Muscle of leg (tissue), 3 donors: ENCODE measurements at regions not wholly inside any gene's neighbourhood (a gene's known extent, or its start where the extent isn't known, plus 50 kb on each side); places are given as distances from the start of the nearest gene placed in this dataset.
"Not testable (repeated sequence)": the region's sequence is repeated elsewhere in the genome, so short reads cannot be mapped to it uniquely, and the experiment has no call there.

Source experiments
- DNase-seq: peaks from one replicate; pipeline ENCODE4 v3.0.0; 2013
- H3K27ac ChIP-seq: one replicate; pipeline ENCODE4 v1.5.1; 2013; ENCODE audit warnings: mild to moderate bottlenecking, low read length, control low read depth
- H3K27me3 ChIP-seq: one replicate; pipeline ENCODE4 v1.6.1; 2013; ENCODE audit warnings: low read length; ENCODE audit not compliant: control insufficient read depth, insufficient read depth
- H3K36me3 ChIP-seq: one replicate; pipeline ENCODE4 v1.6.1; 2013; ENCODE audit warnings: low read length; ENCODE audit not compliant: control insufficient read depth, insufficient read depth
- H3K4me1 ChIP-seq: one replicate; pipeline ENCODE4 v1.6.1; 2013; ENCODE audit warnings: low read length; ENCODE audit not compliant: control insufficient read depth, insufficient read depth
- H3K4me3 ChIP-seq: one replicate; pipeline ENCODE4 v1.5.1; 2013; ENCODE audit warnings: low read length, control low read depth
- H3K9me3 ChIP-seq: replicated peaks from 2 replicates; pipeline ENCODE4 v1.6.1; 2013; ENCODE audit warnings: low read depth, low read length; ENCODE audit not compliant: control insufficient read depth
- WGBS: methylation state at CpG from one replicate; pipeline ENCODE4 v1.1.5; 2013; ENCODE audit warnings: missing lambda C conversion rate; ENCODE audit not compliant: insufficient coverage; 5-methylcytosine and 5-hydroxymethylcytosine counted together

GRCh38 chr4:64899030-64899429 is 489.8 kb upstream of the TECRL start:
- no CpG with 5 or more reads among the region's 2 CpGs for WGBS

GRCh38 chr4:64897683-64898082 is 488.4 kb upstream of the TECRL start:
- no peak for DNase-seq
- WGBS: no CpG with 5 or more reads among the region's 4 CpGs

More at GRCh38 chr4:64899030-64899429, 489.8 kb upstream of the TECRL start:
- not testable (repeated sequence) for H3K27me3 ChIP-seq, H3K9me3 ChIP-seq, DNase-seq, H3K4me1 ChIP-seq, H3K4me3 ChIP-seq, H3K36me3 ChIP-seq, H3K27ac ChIP-seq

GRCh38 chr4:64895031-64895430 is 485.8 kb upstream of the TECRL start:
- no peaks in the 10 kb centered on the region for H3K4me1 ChIP-seq
- H3K36me3 ChIP-seq: no peaks in the 10 kb centered on the region
- no peak overlapping the region for H3K4me3 ChIP-seq
- H3K27me3 ChIP-seq: no peaks in the 10 kb centered on the region
- no peak overlapping the region for H3K27ac ChIP-seq
- H3K9me3 ChIP-seq: no peaks in the 10 kb centered on the region
- DNase-seq: no peak

More at GRCh38 chr4:64897683-64898082, 488.4 kb upstream of the TECRL start:
- no peak overlapping the region for H3K27ac ChIP-seq
- H3K4me3 ChIP-seq: no peak overlapping the region
- no peaks in the 10 kb centered on the region for H3K27me3 ChIP-seq
- H3K4me1 ChIP-seq: no peaks in the 10 kb centered on the region
- no peaks in the 10 kb centered on the region for H3K36me3 ChIP-seq
- no peaks in the 10 kb centered on the region for H3K9me3 ChIP-seq

- H3K27ac ChIP-seq: no peak overlapping the region
- H3K36me3 ChIP-seq: no peaks in the 10 kb centered on the region
- 0% methylated on average over 1 of the region's 5 CpGs for WGBS
- H3K9me3 ChIP-seq: no peaks in the 10 kb centered on the region
- peak; percentile 5 for DNase-seq
- no peaks in the 10 kb centered on the region for H3K27me3 ChIP-seq
- no peak overlapping the region for H3K4me3 ChIP-seq
- no peaks in the 10 kb centered on the region for H3K4me1 ChIP-seq
These were observed 484.0 kb upstream of the TECRL start for GRCh38 chr4:64893205-64893604.

- peak; percentile 26 for DNase-seq
- no peak overlapping the region for H3K4me3 ChIP-seq
- H3K4me1 ChIP-seq: no peaks in the 10 kb centered on the region
- H3K27ac ChIP-seq: no peak overlapping the region
- 29% methylated on average over 1 of the region's 5 CpGs for WGBS
- no peaks in the 10 kb centered on the region for H3K27me3 ChIP-seq
- no peaks in the 10 kb centered on the region for H3K9me3 ChIP-seq
- H3K36me3 ChIP-seq: no peaks in the 10 kb centered on the region
These were observed 480.8 kb upstream of the TECRL start for GRCh38 chr4:64889906-64890610.

GRCh38 chr4:64883087-64883807 is 474.0 kb upstream of the TECRL start:
- H3K36me3 ChIP-seq: no peaks in the 10 kb centered on the region
- H3K9me3 ChIP-seq: no peaks in the 10 kb centered on the region
- H3K4me3 ChIP-seq: no peak overlapping the region
- 100% methylated on average over 1 of the region's 5 CpGs for WGBS
- no peak for DNase-seq
- H3K4me1 ChIP-seq: no peaks in the 10 kb centered on the region
- no peaks in the 10 kb centered on the region for H3K27me3 ChIP-seq
- no peak overlapping the region for H3K27ac ChIP-seq

- H3K36me3 ChIP-seq: no peaks in the 10 kb centered on the region
- 40% methylated on average over 1 of the region's 2 CpGs for WGBS
- no peak for DNase-seq
These were observed 473.2 kb upstream of the TECRL start for GRCh38 chr4:64882311-64883086.

GRCh38 chr4:64880557-64880956 is 471.3 kb upstream of the TECRL start:
- WGBS: 97% methylated on average over 5 of the region's 12 CpGs
- DNase-seq: no peak
- Histone ChIP-seq H3K9me3 (no peaks in the 10 kb centered on the region), H3K27me3 (no peaks in the 10 kb centered on the region), H3K36me3 (no peaks in the 10 kb centered on the region), H3K27ac (no peak overlapping the region), H3K4me3 (no peak overlapping the region), H3K4me1 (no peaks in the 10 kb centered on the region)

More at GRCh38 chr4:64882311-64883086, 473.2 kb upstream of the TECRL start:
- H3K4me1 ChIP-seq: no peaks in the 10 kb centered on the region
- H3K4me3 ChIP-seq: no peak overlapping the region
- no peaks in the 10 kb centered on the region for H3K27me3 ChIP-seq
- H3K27ac ChIP-seq: no peak overlapping the region
- no peaks in the 10 kb centered on the region for H3K9me3 ChIP-seq

GRCh38 chr4:64876021-64876420 is 466.8 kb upstream of the TECRL start:
- no peaks in the 10 kb centered on the region for H3K27me3 ChIP-seq
- no peak overlapping the region for H3K27ac ChIP-seq
- no peaks in the 10 kb centered on the region for H3K4me1 ChIP-seq
- H3K36me3 ChIP-seq: no peaks in the 10 kb centered on the region
- H3K4me3 ChIP-seq: no peak overlapping the region
- H3K9me3 ChIP-seq: no peaks in the 10 kb centered on the region
- WGBS: no CpG with 5 or more reads among the region's 3 CpGs
- DNase-seq: no peak

GRCh38 chr4:64870558-64870957 is 461.3 kb upstream of the TECRL start:
- no CpG with 5 or more reads among the region's 4 CpGs for WGBS
- H3K27ac ChIP-seq: no peak overlapping the region
- no peak for DNase-seq

More at GRCh38 chr4:64870558-64870957, 461.3 kb upstream of the TECRL start:
- no peaks in the 10 kb centered on the region for H3K36me3 ChIP-seq
- no peaks in the 10 kb centered on the region for H3K4me1 ChIP-seq
- no peak overlapping the region for H3K4me3 ChIP-seq
- no peaks in the 10 kb centered on the region for H3K9me3 ChIP-seq
- no peaks in the 10 kb centered on the region for H3K27me3 ChIP-seq
